ENCODE measurements at regions not wholly inside any gene's neighbourhood (a gene's known extent, or its start where the extent isn't known, plus 50 kb on each side); places are given as distances from the start of the nearest gene placed in this dataset.
"Not testable (repeated sequence)": the region's sequence is repeated elsewhere in the genome, so short reads cannot be mapped to it uniquely, and the experiment has no call there.

GRCh38 chr2:163066085-163066484, 227.5 kb upstream of the KCNH7 start:
- DNase-seq: no peak

- DNase-seq: no peak
Observed at GRCh38 chr2:163062524-163062923, 224.0 kb upstream of the KCNH7 start.

GRCh38 chr2:163046615-163047014, 208.0 kb upstream of the KCNH7 start:
- DNase-seq: no peak

GRCh38 chr2:163045830-163046229, 207.3 kb upstream of the KCNH7 start:
- no peak for DNase-seq

- DNase-seq: no peak
Observed at GRCh38 chr2:163044114-163044513, 205.5 kb upstream of the KCNH7 start.

GRCh38 chr2:163043201-163043600, 204.6 kb upstream of the KCNH7 start:
- no peak for DNase-seq

GRCh38 chr2:163039266-163039665, 200.7 kb upstream of the KCNH7 start:
- no peak for DNase-seq

GRCh38 chr2:163028807-163029206, 190.2 kb upstream of the KCNH7 start:
- no peak for DNase-seq

- not testable (repeated sequence) for DNase-seq
Observed at GRCh38 chr2:163026136-163026775, 187.7 kb upstream of the KCNH7 start.

GRCh38 chr2:163016882-163017281, 178.3 kb upstream of the KCNH7 start:
- DNase-seq: not testable (repeated sequence)

- no peak for DNase-seq
Observed at GRCh38 chr2:163011000-163011399, 172.4 kb upstream of the KCNH7 start.

- DNase-seq: no peak
Observed at GRCh38 chr2:163008642-163009041, 170.1 kb upstream of the KCNH7 start.

GRCh38 chr2:162994718-162995117, 156.2 kb upstream of the KCNH7 start:
- no peak for DNase-seq

GRCh38 chr2:162992828-162993227, 154.3 kb upstream of the KCNH7 start:
- DNase-seq: no peak

- no peak for DNase-seq
Observed at GRCh38 chr2:162989507-162989906, 150.9 kb upstream of the KCNH7 start.

GRCh38 chr2:162974771-162975170, 136.2 kb upstream of the KCNH7 start:
- no peak for DNase-seq

- no peak for DNase-seq
Observed at GRCh38 chr2:162972383-162972782, 133.8 kb upstream of the KCNH7 start.

- no peak for DNase-seq
Observed at GRCh38 chr2:162968306-162968705, 129.7 kb upstream of the KCNH7 start.

- DNase-seq: no peak
Observed at GRCh38 chr2:162967811-162968210, 129.2 kb upstream of the KCNH7 start.

GRCh38 chr2:162967147-162967546, 128.6 kb upstream of the KCNH7 start:
- no peak for DNase-seq

GRCh38 chr2:162965191-162965590, 126.6 kb upstream of the KCNH7 start:
- DNase-seq: no peak

GRCh38 chr2:162964513-162964912, 125.9 kb upstream of the KCNH7 start:
- no peak for DNase-seq

GRCh38 chr2:162963156-162963555, 124.6 kb upstream of the KCNH7 start:
- DNase-seq: no peak

GRCh38 chr2:162945785-162946184, 107.2 kb upstream of the KCNH7 start:
- no peak for DNase-seq

- no peak for DNase-seq
Observed at GRCh38 chr2:162938387-162938786, 99.8 kb upstream of the KCNH7 start.
